Fibroblast of lung (primary cell): ENCODE measurements at regions not wholly inside any gene's neighbourhood (a gene's known extent, or its start where the extent isn't known, plus 50 kb on each side); places are given as distances from the start of the nearest gene placed in this dataset.

Experiments used
- DNase-seq, 2 donors: peaks; one replicate each; pipeline versions ENCODE4 v3.0.0 to v3.0.0-alpha.2; 2010; ENCODE audit warnings: low read depth in 2 of 2
- H2AFZ ChIP-seq: 2 replicates; pipeline ENCODE4 v1.5.1; 2012; ENCODE audit warnings: low read length, control low read depth, inconsistent platforms
- H3K27ac ChIP-seq: 2 replicates; pipeline ENCODE4 v1.5.1; 2011; ENCODE audit warnings: low read length, control low read depth; ENCODE audit not compliant: insufficient read depth
- H3K27me3 ChIP-seq: 2 replicates; pipeline ENCODE4 v1.5.1; 2011; ENCODE audit warnings: mild to moderate bottlenecking, low read length; ENCODE audit not compliant: control insufficient read depth, insufficient read depth
- H3K36me3 ChIP-seq: 2 replicates; pipeline ENCODE4 v1.5.1; 2011; ENCODE audit warnings: low read length; ENCODE audit not compliant: control insufficient read depth, insufficient read depth
- H3K4me1 ChIP-seq: 2 replicates; pipeline ENCODE4 v1.5.1; 2011; ENCODE audit warnings: low read length; ENCODE audit not compliant: control insufficient read depth, insufficient read depth; ENCODE audit errors: extremely low read depth
- H3K4me2 ChIP-seq: 2 replicates; pipeline ENCODE4 v1.5.1; 2011; ENCODE audit warnings: low read length, control low read depth; ENCODE audit not compliant: insufficient read depth; ENCODE audit errors: extremely low read depth
- H3K4me3 ChIP-seq, 4 experiments: fragments of 200-600 bp in 1 of 4; sonication (generic) in 1 of 4; replicated peaks in 1 of 4; 2 replicates each; pipeline ENCODE4 v1.5.1; 2011 to 2016; ENCODE audit warnings: low read length in 4 of 4, low read depth in 3 of 4, mild to moderate bottlenecking in 3 of 4, control low read depth in 2 of 4, inconsistent platforms in 1 of 4, mixed read lengths in 1 of 4; ENCODE audit not compliant: insufficient read depth in 1 of 4; ENCODE audit errors: control extremely low read depth in 1 of 4
- H3K79me2 ChIP-seq: 2 replicates; pipeline ENCODE4 v1.5.1; 2012; ENCODE audit warnings: mild to moderate bottlenecking, low read length, inconsistent platforms; ENCODE audit not compliant: control insufficient read depth, insufficient read depth
- H3K9ac ChIP-seq: 2 replicates; pipeline ENCODE4 v1.5.1; 2011; ENCODE audit warnings: mild to moderate bottlenecking, low read length, control low read depth; ENCODE audit not compliant: insufficient read depth
- H3K9me3 ChIP-seq: 2 replicates; pipeline ENCODE4 v1.5.1; 2012; ENCODE audit warnings: low read depth, low read length; ENCODE audit not compliant: control insufficient read depth, insufficient read depth
- H4K20me1 ChIP-seq: 2 replicates; pipeline ENCODE4 v1.5.1; 2011; ENCODE audit warnings: low read length; ENCODE audit not compliant: control insufficient read depth, insufficient read depth; ENCODE audit errors: extremely low read depth
- CTCF ChIP-seq, 2 donors: IDR thresholded peaks in 1 of 2; conservative IDR thresholded peaks in 1 of 2; 1 replicate in 1 of 2; 2 replicates in 1 of 2; pipeline ENCODE4 v1.5.1; 2011 to 2012; ENCODE audit warnings: low read length in 2 of 2, control low read depth in 1 of 2, inconsistent platforms in 1 of 2, low read depth in 1 of 2, mild to moderate bottlenecking in 1 of 2
- EZH2 ChIP-seq: IDR thresholded peaks from 2 replicates; pipeline ENCODE4 v1.5.1; 2012; ENCODE audit warnings: low read length, control low read depth, mild to moderate bottlenecking; ENCODE audit errors: missing control alignments

- Histone ChIP-seq H2AFZ (no peak overlapping the region), H3K36me3 (no peaks in the 10 kb centered on the region), H3K4me1 (no peaks in the 10 kb centered on the region), H3K27ac (no peak overlapping the region), H3K79me2 (no peaks in the 10 kb centered on the region), H3K27me3 (no peaks in the 10 kb centered on the region), H3K9me3 (no peaks in the 10 kb centered on the region), H3K4me3 (no peak overlapping the region), H3K4me2 (no peak overlapping the region), H3K9ac (no peak overlapping the region), H4K20me1 (no peaks in the 10 kb centered on the region)
- no peak for DNase-seq
- TF ChIP-seq CTCF (conservative IDR thresholded peaks at IDR 0.05 in 1 of 2, IDR thresholded peaks at IDR 0.05 in 1 of 2; ENCODE audit: low read depth in 1 of 2, low read length in 2 of 2) (no peak), EZH2 (no peak)
Measured at GRCh38 chr18:40983835-40984234, 971.2 kb upstream of the PIK3C3 start.

GRCh38 chr18:40980171-40980570 lies 974.9 kb upstream of the PIK3C3 start:
- H2AFZ ChIP-seq: no peak overlapping the region
- H3K27me3 ChIP-seq: no peaks in the 10 kb centered on the region
- no peak for TF ChIP-seq EZH2
- no peak for TF ChIP-seq CTCF (conservative IDR thresholded peaks at IDR 0.05 in 1 of 2, IDR thresholded peaks at IDR 0.05 in 1 of 2; ENCODE audit: low read depth in 1 of 2, low read length in 2 of 2)
- H3K4me1 ChIP-seq: no peaks in the 10 kb centered on the region
- no peaks in the 10 kb centered on the region for H3K79me2 ChIP-seq
- no peak overlapping the region for H3K9ac ChIP-seq
- H3K36me3 ChIP-seq: no peaks in the 10 kb centered on the region
- no peaks in the 10 kb centered on the region for H4K20me1 ChIP-seq
- H3K4me2 ChIP-seq: no peak overlapping the region
- DNase-seq: peak in 1 of 2 donors; percentile 4
- H3K4me3 ChIP-seq: no peak overlapping the region
- H3K9me3 ChIP-seq: no peaks in the 10 kb centered on the region
- H3K27ac ChIP-seq: no peak overlapping the region

GRCh38 chr18:40976050-40976449 lies 979.0 kb upstream of the PIK3C3 start:
- TF ChIP-seq CTCF (conservative IDR thresholded peaks at IDR 0.05 in 1 of 2, IDR thresholded peaks at IDR 0.05 in 1 of 2; ENCODE audit: low read depth in 1 of 2, low read length in 2 of 2): no peak
- no peak for TF ChIP-seq EZH2
- H2AFZ ChIP-seq: no peak overlapping the region

More at GRCh38 chr18:40976050-40976449, 979.0 kb upstream of the PIK3C3 start:
- Histone ChIP-seq H3K27me3 (no peaks in the 10 kb centered on the region), H3K9me3 (no peaks in the 10 kb centered on the region), H3K4me1 (no peaks in the 10 kb centered on the region), H3K36me3 (no peaks in the 10 kb centered on the region), H3K4me3 (no peak overlapping the region), H4K20me1 (no peaks in the 10 kb centered on the region), H3K27ac (no peak overlapping the region), H3K79me2 (no peaks in the 10 kb centered on the region), H3K9ac (no peak overlapping the region), H3K4me2 (no peak overlapping the region)
- no peak for DNase-seq
